NCI-H1105 (cell line): ENCODE measurements at regions not wholly inside any gene's neighbourhood (a gene's known extent, or its start where the extent isn't known, plus 50 kb on each side); places are given as distances from the start of the nearest gene placed in this dataset.
"Not testable (repeated sequence)": the region's sequence is repeated elsewhere in the genome, so short reads cannot be mapped to it uniquely, and the experiment has no call there.

ENCODE experiments used
- DNase-seq: peaks from one replicate; lab custom pipeline; 2025; lab: John Stamatoyannopoulos, UW

- DNase-seq = peak; percentile 12
Measured at GRCh38 chr5:92560698-92561401, 1020.2 kb downstream of the NR2F1-AS1 start.

DNA sequence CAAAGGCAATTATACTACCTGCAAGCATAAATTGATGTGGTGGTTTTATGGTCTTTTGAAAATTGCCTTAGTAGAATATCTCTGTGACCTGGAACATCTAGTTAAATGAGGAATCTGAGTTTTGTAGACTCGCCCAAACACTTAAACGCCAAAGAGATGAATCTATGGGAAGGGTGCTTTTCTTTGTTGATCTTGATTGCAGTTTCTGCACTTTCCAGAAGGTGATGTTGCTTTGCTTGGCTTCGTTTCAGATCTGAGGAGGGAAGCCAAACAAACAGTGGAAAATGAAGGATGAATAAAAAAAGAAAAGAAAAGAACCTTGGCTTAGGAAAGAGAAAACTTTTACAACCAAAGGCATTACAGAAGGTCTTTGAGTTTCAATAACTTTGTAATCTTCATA lies 1021.2 kb downstream of the NR2F1-AS1 start:
- DNase-seq = no peak

DNA sequence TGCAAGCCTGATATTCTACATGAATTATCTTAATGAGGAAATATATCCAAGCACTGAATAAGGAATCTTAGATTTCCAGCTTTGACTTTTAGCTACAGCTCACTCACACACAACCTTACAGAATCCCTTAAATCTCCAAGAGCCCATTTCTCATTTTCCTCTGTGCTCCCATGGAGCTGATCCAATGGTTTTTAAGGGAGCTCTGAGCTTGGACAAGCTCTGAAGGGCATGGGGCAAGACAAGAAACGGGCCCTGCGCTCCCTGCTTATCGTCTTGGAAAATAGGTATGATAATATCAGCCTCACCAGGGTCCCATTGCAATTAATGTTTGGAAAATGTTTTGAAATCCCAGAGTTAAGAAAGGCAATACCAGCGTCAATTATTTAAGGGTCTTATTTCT lies 1021.7 kb downstream of the NR2F1-AS1 start:
- DNase-seq = no peak

DNA sequence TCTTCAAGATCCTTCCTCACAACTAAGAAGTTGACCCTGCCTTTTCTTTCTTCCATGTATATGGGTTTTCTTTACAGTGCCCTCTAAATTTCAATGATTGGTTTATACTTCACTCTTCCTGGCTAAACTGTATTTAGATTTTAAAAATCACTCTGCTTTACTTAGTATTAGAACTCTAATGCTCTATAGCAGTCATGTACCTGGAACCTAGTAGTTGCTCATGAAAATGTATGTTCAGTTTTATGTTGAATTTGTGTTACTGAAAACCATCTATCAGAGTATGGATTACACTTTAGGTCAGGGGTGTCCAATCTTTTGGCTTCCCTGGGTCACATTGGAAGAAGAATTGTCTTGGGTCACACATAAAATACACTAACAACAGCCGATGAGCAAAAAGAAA lies 1024.3 kb downstream of the NR2F1-AS1 start:
- no peak for DNase-seq

DNA sequence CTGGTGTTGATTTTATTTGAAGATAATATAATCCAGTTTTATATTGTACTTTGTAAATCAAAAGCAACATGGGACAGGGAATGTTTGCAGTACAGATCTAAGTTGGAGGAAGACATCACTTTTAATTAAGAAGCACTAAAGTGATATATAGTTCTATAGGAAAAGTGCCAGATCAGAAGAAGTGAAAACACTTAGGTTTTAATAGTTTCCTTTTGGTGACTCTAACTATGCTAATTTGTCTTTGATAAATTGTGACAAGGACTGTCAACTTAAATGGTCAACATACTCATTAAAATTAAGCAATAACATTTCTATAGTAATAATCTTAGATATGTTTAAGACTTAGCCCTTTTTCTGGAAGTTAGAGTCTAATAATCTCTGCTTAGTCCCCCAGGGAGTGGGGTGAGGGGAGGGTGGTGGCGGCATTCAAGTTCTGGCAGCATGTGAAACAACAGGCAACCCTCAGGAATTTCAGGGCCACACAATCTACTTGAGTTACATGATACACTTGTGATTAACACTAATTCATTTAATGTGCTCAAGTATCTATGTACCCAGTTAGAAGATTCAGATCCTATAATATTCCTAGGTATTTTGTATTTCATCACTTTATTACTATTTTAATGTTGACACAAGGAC lies 1026.5 kb downstream of the NR2F1-AS1 start:
- DNase-seq = no peak

DNA sequence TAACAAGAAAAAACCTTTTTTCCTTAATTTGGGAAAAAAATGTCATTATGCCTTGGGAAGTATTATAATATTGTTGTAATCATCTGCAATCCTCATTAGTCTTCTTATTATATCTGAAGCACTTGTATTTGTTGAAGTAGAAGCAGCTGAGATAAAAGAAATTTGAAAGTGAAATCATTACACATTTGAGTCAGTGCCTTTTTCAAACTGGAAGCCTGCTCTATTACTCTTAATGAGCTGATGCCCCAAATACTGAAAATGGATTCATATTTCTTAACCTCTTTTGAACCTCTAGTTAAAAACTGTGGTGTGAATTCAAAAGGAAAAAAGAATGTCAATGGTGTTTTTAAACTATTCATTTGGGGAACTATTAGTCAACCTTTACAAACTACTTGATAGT lies 1027.7 kb downstream of the NR2F1-AS1 start:
- DNase-seq = no peak

DNA sequence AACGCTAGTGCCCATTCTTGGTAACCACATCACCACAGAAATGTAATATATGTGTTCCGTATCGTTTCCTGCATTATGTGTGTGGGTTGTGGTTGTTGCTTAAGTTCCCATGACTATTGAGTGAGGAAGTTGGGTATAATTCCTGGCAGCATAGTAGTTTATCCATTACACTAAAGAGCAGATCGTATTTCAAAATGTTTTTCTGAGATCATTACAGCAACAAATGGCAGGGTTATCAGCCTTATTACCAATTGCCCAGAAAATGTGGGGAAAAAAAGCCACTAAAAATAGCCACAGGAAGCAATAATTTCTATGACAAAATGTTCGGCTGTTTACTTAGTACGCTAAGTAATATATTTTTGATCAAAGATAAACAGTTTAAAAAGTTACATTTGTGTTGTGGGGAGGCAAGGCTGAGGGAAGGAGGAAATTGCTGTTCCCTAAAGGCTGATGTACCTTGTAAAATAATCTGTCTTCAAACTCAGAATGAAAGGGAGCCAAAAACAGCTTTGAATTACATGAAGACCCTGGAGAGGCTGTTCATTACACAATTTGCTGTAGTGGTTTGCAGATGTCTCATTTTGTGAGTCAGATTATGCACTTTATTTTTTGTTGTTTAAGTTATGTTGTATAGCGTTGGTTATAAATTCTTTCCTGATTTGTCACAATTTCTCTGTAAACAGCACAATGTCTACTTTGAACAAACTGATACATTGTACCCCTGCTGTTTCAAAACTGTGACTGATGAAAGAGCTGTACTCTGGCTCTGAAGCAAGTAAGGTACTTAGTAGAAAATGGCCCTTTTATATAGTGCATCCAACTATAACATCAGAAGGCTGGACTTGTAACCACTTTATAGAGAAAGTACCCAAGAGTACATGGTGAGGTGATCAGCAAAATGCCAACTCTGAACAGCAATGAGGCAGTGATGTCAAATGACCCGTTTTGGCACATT lies 1028.5 kb downstream of the NR2F1-AS1 start:
- DNase-seq = no peak

- no peak for DNase-seq
Measured at GRCh38 chr5:92548346-92548745, 1032.7 kb downstream of the NR2F1-AS1 start.

DNA sequence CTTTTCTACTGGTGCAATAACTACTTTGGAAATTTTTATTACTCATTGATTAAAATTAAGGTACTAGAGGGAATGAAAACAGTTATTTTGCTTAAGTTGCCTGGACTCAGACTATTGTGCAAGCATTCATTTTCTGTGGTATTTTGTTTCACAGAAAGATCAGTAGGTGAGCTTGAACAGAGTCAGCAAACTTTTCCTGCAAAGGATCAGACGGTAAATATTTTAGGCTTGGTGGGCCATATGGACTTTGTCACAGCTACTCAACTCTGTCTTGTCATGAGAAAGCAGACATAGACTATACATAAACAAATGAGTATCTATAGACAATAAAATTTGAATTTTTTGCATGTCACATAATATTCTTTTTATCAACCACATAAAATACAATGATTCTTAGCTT lies 1036.4 kb downstream of the NR2F1-AS1 start:
- DNase-seq = no peak

- DNase-seq = no peak
Measured at GRCh38 chr5:92544036-92544435, 1037.0 kb downstream of the NR2F1-AS1 start.

DNA sequence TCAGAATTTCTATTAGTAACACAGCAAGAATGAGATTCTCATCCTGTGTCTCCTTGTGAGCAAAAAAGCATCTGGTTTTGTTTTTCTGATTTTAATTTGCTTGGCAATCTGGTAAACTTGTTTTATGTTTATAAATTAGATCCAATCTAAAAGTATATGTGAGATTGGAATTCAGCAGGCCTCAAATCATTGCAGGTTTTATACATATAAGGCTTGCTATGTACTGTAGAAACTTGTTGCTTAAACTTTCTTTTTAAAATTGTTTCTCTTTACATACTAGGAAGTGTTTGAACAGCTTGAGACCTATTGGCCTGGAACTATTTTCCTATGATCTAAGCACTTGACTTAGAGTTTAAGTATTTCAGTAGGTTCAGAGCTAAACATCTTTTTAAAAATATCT lies 1037.8 kb downstream of the NR2F1-AS1 start:
- no peak for DNase-seq

- DNase-seq = not testable (repeated sequence)
Measured at GRCh38 chr5:92542017-92542416, 1039.0 kb downstream of the NR2F1-AS1 start.

DNA sequence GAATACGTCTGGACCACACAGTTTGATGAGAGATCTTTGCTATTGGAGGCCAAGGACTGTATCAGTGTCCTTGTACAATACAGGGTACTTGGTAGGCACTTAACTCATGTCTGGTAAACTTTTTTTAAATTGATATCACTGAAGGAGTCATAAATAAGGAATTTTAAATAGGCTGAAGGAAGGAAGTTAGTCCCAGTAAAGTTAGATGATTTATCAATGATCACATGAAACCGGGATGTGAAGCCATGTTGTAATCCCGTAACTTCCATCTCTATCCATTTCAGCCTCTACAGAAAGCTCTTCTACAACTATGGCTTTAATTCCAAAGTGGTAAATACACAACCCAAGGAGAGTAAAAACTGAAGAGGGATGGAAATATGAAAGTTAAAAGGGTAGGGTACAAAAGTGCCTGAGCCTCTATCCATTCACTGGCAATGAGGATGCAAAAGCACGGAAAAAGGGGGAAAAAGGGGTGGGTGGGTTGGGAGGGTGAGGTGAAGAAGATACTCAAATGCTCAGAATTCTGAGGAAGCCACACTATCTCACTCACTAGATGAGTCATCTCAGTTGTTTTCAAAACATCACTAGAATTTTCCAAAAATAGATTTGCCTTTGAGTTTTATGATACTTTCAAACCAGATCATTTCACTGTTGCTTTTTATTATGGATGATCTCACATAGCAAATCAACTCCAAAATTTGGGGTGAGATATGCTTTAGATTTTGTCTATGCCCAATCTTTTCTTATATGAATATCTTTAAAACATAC lies 1053.5 kb downstream of the NR2F1-AS1 start:
- no peak for DNase-seq

DNA sequence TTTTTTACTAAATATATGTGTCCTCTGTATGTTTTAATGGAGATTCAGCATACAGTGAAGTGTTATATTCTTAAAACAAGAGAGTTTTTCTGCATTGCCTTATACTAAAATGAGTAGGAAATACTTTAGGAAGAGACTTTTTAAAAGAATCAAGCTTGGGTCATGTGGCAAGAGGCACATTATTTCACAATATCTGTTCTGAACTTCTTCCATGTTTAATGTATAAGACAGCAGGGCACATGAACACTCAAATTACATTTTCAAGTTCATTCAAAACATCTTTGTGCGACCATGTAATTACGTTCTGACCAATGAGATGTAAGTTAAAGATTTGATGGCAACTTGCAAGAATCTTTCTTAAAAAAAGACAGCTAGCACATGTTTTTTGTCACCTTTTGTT lies 1055.9 kb downstream of the NR2F1-AS1 start:
- no peak for DNase-seq

DNA sequence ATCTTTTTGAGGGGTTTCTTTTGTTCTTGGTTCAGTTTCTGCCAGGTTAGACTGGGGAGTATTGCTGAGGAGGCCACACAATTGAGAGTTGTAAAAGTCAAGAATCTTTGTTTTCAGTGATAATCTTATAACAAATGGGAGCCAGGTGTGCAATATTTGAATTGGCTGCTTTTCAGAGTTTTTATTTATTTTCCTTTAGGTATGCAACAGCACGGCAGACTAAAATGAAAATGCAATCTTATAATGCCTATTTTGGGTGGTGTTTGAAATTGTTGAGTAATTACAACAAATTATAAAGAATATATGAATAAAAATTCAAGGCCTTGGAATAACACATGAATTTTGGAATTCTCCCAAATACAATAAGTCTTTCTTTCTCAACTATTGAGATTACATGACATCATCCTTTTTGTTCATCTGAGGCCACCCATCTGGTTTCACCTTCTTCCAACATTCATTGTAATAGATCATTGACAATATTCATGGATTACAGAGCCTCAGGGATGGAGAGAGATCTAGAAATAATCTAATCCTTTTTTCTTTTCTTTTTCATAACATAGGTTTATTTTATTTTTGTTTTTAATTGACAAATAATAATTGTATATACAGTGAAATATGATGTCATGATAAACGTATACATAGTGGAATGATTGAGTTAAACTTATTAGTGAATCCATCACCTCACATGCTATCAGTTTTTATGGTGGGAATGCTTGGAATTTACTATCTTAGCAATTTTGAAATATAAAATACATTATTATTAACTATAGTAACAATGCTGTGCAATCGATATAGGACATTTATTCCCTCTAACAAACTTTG lies 1061.0 kb downstream of the NR2F1-AS1 start:
- peak; percentile 26 for DNase-seq

DNA sequence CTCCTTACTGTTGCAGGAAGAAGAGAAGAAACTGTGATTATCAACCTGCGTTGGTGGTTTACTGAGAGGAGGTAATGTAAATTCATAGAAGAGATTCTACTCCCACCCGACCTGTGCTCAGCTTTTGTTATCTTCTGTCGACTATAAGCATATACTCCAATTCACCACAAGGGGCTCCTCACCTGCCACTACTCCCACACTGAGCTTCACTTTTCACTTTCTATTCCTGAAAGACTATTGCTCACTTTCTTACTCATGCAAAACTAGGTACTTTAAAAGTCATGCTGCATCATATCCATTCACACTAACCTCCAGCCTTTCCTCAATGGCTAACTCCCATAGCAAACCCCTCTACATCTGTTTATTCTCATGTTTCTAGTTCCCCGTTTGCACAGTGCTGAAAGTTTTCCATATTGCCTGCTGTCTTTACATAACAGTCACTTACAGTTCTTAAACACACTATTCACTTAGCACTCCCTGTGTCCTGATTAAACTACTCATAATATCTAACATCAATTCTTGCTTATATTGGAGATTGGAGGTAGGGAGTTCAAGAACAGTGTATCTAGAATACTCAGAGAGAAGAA lies 1062.6 kb downstream of the NR2F1-AS1 start:
- no peak for DNase-seq

- DNase-seq = no peak
Measured at GRCh38 chr5:92514896-92515295, 1066.1 kb downstream of the NR2F1-AS1 start.

DNA sequence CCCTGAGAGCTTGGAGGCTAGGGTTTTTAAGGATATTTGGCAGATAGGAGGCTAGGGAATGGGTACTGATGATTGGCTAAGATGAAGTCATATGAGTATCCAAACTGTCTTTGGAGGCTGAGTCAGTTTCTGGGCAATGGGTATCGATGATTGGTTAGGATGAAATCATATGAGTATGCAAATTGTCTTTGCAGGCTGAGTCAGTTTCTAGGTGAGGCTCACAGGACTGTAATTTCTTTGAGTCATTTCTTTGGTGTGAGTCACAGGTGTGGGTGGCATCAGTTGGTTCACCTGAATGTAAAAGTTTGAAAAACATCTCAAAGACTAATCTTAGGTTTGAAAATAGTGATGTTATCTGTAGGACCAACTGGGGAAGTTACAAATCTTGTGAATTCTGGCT lies 1068.0 kb downstream of the NR2F1-AS1 start:
- DNase-seq = no peak

DNA sequence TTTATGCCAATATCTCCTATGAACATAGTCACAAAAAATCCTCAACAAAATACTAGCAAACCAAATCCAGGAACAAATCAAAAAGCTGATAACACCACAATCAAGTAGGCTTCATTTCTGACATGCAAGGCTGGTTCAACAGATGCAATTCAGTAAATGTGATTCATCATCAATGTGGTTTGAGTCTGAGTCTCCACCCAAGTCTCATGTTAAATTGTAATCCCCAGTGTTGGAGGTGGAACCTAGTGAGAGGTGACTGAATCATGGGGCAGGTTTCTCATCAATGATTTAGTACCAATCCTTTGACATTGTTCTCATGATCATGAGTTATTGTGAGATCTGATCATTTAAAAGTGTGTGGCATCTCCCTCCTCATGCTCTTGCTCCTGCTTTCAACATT lies 1072.7 kb downstream of the NR2F1-AS1 start:
- no peak for DNase-seq

GRCh38 chr5:92505925-92506324 lies 1075.1 kb downstream of the NR2F1-AS1 start:
- DNase-seq = no peak

- DNase-seq = no peak
Measured at GRCh38 chr5:92505145-92505544, 1075.9 kb downstream of the NR2F1-AS1 start.
